NCI-H1436 treated with DMSO at 0.1 percent for 48 hours (cell line): ENCODE measurements at regions not wholly inside any gene's neighbourhood (a gene's known extent, or its start where the extent isn't known, plus 50 kb on each side); places are given as distances from the start of the nearest gene placed in this dataset.

Experiments used
- DNase-seq: peaks from one replicate; lab custom pipeline; 2025; lab: John Stamatoyannopoulos, UW

GRCh38 chr3:163672954-163673353 lies 1405.3 kb downstream of the SI start:
- DNase-seq: no peak

GRCh38 chr3:163671201-163671600 lies 1407.1 kb downstream of the SI start:
- DNase-seq: no peak

GRCh38 chr3:163664466-163664865 lies 1413.8 kb downstream of the SI start:
- no peak for DNase-seq

GRCh38 chr3:163657088-163657487 lies 1421.2 kb downstream of the SI start:
- DNase-seq: no peak

GRCh38 chr3:163655021-163655420 lies 1423.3 kb downstream of the SI start:
- DNase-seq: no peak

GRCh38 chr3:163644172-163644571 lies 1434.1 kb downstream of the SI start:
- DNase-seq: no peak

GRCh38 chr3:163632722-163633121 lies 1445.6 kb downstream of the SI start:
- DNase-seq: no peak

GRCh38 chr3:163626753-163627152 lies 1451.5 kb downstream of the SI start:
- no peak for DNase-seq

GRCh38 chr3:163622384-163622783 lies 1455.9 kb downstream of the SI start:
- DNase-seq: no peak

- DNase-seq: no peak
Observed at GRCh38 chr3:163614886-163615285, 1463.4 kb downstream of the SI start.

GRCh38 chr3:163605915-163606314 lies 1472.4 kb downstream of the SI start:
- no peak for DNase-seq

- DNase-seq: no peak
Observed at GRCh38 chr3:163601426-163601825, 1476.9 kb downstream of the SI start.

- no peak for DNase-seq
Observed at GRCh38 chr3:163587342-163587741, 1491.0 kb downstream of the SI start.

GRCh38 chr3:163582967-163583366 lies 1495.3 kb downstream of the SI start:
- no peak for DNase-seq

- no peak for DNase-seq
Observed at GRCh38 chr3:163577271-163577670, 1501.0 kb downstream of the SI start.

GRCh38 chr3:163576314-163576713 lies 1502.0 kb downstream of the SI start:
- no peak for DNase-seq

- DNase-seq: no peak
Observed at GRCh38 chr3:163573324-163573723, 1505.0 kb downstream of the SI start.

GRCh38 chr3:163572856-163573255 lies 1505.4 kb downstream of the SI start:
- no peak for DNase-seq

GRCh38 chr3:163563485-163563884 lies 1514.8 kb downstream of the SI start:
- no peak for DNase-seq

GRCh38 chr3:163562625-163563024 lies 1515.7 kb downstream of the SI start:
- DNase-seq: no peak

GRCh38 chr3:163561151-163561550 lies 1517.1 kb downstream of the SI start:
- DNase-seq: no peak

- no peak for DNase-seq
Observed at GRCh38 chr3:163560459-163560858, 1517.8 kb downstream of the SI start.

- DNase-seq: no peak
Observed at GRCh38 chr3:163556813-163557523, 1521.3 kb downstream of the SI start.

GRCh38 chr3:163555918-163556317 lies 1522.4 kb downstream of the SI start:
- DNase-seq: no peak

- DNase-seq: no peak
Observed at GRCh38 chr3:163552659-163552966, 1525.7 kb downstream of the SI start.
